GM19023 (cell line): ENCODE measurements at regions not wholly inside any gene's neighbourhood (a gene's known extent, or its start where the extent isn't known, plus 50 kb on each side); places are given as distances from the start of the nearest gene placed in this dataset.

ENCODE experiments used
- ATAC-seq: cut with Tn5 transposase; IDR thresholded peaks from one replicate; pipeline ENCODE4 v1.9.1; 2021; ENCODE audit warnings: mild to moderate bottlenecking, moderate library complexity; ENCODE audit not compliant: unreplicated experiment

- no peak for ATAC-seq
These were observed 558.4 kb downstream of the METTL15 start for GRCh38 chr11:28666632-28667031.

DNA sequence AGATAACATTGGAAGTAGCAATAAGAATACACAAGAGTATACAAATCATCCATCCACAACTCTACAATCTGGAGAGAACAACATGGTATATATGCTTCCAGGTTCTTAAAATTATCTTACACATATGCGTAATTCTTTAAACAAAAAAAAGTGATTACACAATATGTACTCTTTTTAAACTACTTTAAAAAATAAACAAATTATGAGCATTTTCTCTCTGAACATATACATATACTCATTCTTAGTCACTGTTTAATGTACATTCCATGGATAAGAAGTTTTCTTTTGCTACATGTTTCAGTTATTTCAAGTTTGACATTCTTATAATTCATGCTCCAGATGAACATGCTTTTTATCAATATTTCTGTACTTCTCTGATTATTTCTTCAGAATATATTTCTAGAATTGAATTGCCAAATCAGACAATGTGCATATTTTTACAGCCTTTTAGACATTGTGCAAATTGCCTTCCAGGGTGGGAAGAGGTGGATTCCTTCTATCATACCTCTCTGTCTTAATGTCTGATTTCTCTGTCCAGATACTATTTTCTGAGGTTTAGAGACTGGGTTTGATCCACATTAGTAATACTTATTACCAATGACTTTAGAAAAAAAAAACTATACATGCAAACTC, 551.6 kb downstream of the METTL15 start:
- no peak for ATAC-seq

- no peak for ATAC-seq
These were observed 549.3 kb downstream of the METTL15 start for GRCh38 chr11:28657378-28658030.

DNA sequence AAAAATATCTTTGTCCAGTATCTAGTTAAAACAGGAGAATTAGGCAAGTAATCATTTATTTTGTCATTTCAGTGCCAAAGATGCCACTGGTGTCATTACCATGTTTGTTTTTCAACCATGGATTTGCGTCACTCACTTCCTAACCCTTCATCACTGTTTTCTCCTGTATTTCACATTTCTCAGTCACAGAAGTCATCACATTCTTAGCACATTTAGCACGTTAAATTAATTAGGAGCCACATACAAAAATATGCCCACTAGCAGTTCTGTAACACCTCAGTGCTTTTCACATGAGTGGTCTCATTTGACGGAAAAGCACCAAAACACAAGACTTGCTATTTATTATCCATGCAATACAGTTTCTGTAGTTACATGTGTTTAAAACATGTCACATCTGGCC, 546.0 kb downstream of the METTL15 start:
- ATAC-seq: no peak

GRCh38 chr11:28649922-28650321, 541.7 kb downstream of the METTL15 start:
- ATAC-seq: no peak

- no peak for ATAC-seq
These were observed 528.4 kb downstream of the METTL15 start for GRCh38 chr11:28636566-28636965.

DNA sequence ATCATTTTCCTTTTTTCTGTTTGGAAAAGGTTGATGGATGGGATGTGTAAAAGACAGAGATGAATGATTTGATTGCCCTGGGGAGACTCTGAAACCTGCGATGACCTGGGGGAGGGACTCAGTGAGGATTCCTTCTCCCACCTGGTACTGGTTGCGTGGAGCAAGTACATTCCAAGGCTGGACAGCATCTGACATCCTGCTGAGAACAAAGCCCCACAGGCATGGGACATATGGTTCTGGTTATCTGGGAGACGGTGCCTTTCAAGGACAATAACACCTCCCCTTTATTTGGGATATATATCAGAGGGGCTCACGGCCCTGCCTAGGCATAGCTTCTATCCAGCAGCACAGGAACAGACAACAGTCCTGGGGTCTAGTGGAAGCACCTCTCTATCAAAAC, 527.8 kb downstream of the METTL15 start:
- ATAC-seq: no peak

- no peak for ATAC-seq
These were observed 524.1 kb downstream of the METTL15 start for GRCh38 chr11:28632338-28632737.

DNA sequence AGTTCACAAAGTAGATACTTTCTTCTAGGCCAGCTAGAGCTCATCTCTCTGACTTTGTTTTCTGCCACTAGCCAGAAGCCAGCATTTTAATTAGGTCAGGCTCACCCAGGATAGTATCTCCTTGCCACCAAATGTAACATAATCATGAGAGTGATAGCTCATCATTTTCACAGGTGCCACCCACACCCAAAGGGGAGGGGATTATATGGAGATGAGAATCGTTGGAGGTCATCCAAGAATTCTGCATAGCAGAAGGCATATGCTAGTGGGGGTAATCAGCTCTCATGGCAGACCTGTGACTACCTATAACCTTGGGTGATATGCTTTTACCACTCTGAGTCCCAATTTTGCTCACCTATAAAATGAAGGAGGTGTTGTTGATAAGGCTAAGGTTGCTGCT, 523.0 kb downstream of the METTL15 start:
- no peak for ATAC-seq

- no peak for ATAC-seq
These were observed 521.0 kb downstream of the METTL15 start for GRCh38 chr11:28629235-28629634.

GRCh38 chr11:28628412-28628811, 520.2 kb downstream of the METTL15 start:
- ATAC-seq: no peak

DNA sequence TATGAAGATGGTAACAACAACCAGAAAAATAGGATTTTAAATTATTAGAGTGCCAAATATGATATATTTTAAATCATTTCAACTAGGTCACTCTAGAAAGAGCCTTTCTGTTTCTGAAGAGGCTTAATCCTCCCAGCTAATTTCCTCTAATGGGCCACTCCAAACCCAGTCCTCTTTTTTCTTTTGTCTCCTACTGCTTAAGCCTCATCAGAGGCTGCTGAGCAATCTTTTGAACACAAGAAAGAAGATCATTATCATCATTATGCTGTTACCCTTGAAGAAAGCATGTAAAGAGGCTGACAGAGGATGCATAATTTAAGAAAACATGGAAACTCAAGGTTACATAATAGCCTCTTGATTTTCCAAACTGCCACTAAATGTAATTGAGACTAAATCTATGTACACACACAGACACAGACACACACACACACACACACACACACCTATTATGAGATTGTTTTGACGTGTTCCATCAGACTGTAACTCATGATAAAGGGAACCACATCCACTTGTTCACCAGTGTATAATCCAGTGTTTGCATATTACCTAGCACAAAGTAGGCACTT, 519.6 kb downstream of the METTL15 start:
- ATAC-seq: no peak

DNA sequence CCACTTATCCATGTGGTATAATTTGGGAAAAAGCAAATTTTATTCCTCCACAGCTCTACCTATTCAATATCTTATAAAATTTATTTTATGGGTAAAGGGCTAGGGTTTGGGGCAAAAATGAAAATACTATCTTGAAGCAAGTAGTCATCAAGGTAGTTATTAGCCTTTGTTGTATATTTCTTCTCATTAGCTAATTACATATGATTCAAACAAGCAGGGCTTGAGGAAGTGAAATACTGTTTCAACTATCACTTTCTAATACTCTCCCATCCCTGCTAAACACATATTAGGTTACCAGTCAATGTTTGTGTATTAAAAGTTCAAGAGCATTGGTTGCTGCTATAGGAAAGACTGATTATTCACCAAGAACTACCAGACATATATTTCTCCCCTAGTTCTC, 517.3 kb downstream of the METTL15 start:
- ATAC-seq: no peak

DNA sequence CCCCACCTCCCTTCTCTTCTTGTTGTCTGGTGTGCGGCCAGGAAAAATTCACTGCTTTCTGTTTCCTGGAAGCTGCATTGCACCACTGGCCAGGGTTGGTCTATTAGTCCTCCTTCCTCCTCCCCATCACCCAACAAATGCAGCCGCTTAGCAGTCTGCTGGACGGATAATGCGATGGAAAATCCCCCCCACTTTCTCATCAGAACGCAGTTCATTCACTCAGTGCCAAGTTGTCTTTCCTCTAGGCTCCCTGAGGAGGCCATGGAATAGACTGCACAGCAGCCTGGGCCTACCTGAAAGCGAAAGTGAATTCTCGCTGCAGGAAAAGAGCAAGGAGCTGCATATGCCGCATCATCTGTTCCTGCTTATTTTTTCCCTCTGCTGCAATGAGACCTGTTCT, 513.6 kb downstream of the METTL15 start:
- no peak for ATAC-seq

DNA sequence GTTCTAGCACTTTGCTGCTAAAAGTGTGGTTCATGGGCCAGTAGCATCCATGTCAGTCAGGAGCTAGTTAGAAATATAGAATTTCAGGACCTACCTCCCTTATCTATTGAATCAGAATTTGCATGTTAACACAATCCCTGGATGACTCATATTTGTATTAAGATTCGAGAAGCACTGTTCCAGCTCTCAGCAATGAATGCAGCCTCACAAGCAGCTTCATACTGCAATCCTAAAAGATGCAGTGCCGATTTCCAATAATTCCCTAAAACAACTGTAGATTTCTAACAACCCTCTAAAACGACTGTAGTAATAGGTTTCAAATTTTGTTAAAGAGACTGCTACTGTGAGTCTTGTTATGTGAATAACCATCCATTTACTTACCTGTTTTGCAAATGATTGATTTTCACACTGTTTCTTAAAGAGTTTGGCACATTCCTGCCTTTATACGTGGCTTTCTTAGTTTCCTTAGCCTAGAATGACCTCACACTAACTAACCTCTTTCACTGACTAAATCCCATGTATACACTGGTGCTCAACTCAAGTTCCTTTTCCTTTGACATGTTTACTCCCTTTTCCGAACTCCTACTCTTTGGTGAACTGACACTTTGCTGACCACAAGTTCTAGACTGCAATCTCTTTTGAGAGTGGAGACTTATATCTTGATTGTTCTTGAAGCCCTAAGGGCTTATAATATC, 511.8 kb downstream of the METTL15 start:
- ATAC-seq: no peak

- ATAC-seq: no peak
These were observed 510.2 kb downstream of the METTL15 start for GRCh38 chr11:28618416-28618815.

GRCh38 chr11:28616160-28616965, 508.2 kb downstream of the METTL15 start:
- no peak for ATAC-seq

GRCh38 chr11:28615542-28615941, 507.4 kb downstream of the METTL15 start:
- no peak for ATAC-seq

GRCh38 chr11:28606930-28607329, 498.7 kb downstream of the METTL15 start:
- no peak for ATAC-seq

DNA sequence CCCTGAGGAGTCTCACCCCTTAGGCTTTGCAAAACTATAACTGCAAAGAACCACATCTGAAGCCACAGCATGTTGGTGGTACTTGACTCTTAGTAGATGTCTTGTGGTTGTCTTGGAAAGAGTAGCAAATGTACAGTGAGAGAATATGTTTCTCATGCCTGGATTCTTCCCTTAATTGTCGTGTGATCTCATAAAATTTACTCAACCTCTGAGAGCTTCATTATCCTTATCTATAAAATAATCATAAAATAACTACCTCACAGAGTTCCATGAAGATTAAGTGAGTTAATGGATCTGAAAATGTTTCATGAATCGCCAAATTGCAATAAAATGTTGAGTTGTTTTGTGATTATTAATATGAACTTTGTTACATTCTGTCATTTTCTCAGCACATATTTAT, 491.5 kb downstream of the METTL15 start:
- no peak for ATAC-seq

DNA sequence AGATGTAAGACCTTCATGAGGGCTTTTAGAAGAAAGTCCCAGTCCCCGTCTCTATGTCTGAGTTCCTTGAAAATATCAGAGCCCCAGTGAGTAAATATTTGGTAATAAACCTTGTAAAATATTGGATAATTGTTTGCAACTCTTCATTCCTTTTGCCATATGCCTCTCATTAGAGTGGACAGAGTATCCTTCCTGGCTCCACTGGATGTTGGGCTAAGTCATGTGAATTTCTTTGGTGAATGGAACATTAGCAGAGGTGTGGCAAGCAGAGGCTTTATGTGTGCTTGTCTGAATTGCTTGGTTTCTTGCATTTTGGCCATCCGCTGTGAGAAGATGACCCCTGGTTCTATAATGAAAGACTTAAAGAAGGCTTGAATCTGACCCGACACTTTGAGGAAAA, 490.3 kb downstream of the METTL15 start:
- no peak for ATAC-seq
